BLaER1 treated with 17β-estradiol and CSF1 and Interleukin-3, amounts not matched to agents 10 nM and 100 nM (cell line): ENCODE measurements at regions not wholly inside any gene's neighbourhood (a gene's known extent, or its start where the extent isn't known, plus 50 kb on each side); places are given as distances from the start of the nearest gene placed in this dataset.

Experiments
- H3K27ac ChIP-seq, 11 experiments: shearing (Covaris generic); formaldehyde crosslinking; 2 replicates each; pipeline ENCODE4 v1.8.1; 2022
- H3K27me3 ChIP-seq, 11 experiments: shearing (Covaris generic); formaldehyde crosslinking; 2 replicates each; pipeline ENCODE4 v1.8.1; 2022
- H3K36me3 ChIP-seq, 11 experiments: shearing (Covaris generic); formaldehyde crosslinking; 2 replicates each; pipeline ENCODE4 v1.8.1; 2022
- H3K4me1 ChIP-seq, 10 experiments: shearing (Covaris generic); formaldehyde crosslinking; 2 replicates each; pipeline ENCODE4 v1.8.1; 2022
- H3K4me2 ChIP-seq, 11 experiments: shearing (Covaris generic); formaldehyde crosslinking; 2 replicates each; pipeline ENCODE4 v1.8.1; 2022
- H3K4me3 ChIP-seq, 10 experiments: shearing (Covaris generic); formaldehyde crosslinking; 2 replicates each; pipeline ENCODE4 v1.8.1; 2022
- H3K9ac ChIP-seq, 11 experiments: shearing (Covaris generic); formaldehyde crosslinking; 2 replicates each; pipeline ENCODE4 v1.8.1; 2022
- H3K9me3 ChIP-seq, 11 experiments: shearing (Covaris generic); formaldehyde crosslinking; replicated peaks in 1 of 11; 2 replicates each; pipeline ENCODE4 v1.8.1; 2022
- H4K20me1 ChIP-seq, 11 experiments: shearing (Covaris generic); formaldehyde crosslinking; 2 replicates each; pipeline ENCODE4 v1.8.1; 2022
- Cebpa-rat ChIP-seq, 11 experiments: shearing (Covaris generic); IDR thresholded peaks; 2 replicates each; pipeline ENCODE4 v1.8.1; 2022

- peaks cover 0 to 33% (median 0%) of the 10 kb centered on the region in 10 experiments; a peak in 5 of 20 replicates for H3K4me1 ChIP-seq
- H3K27ac ChIP-seq, result peak overlapping the region in 3 of 11 experiments; percentile 19 to 67 (median 46); a peak in 5 of 22 replicates
- no peaks in the 10 kb centered on the region for H4K20me1 ChIP-seq
- no peaks in the 10 kb centered on the region for H3K36me3 ChIP-seq
- H3K4me2 ChIP-seq, result peak overlapping the region in 3 of 11 experiments; percentile 9 to 64 (median 47); a peak in 4 of 22 replicates
- peak overlapping the region in 1 of 11 experiments; percentile 38; a peak in 1 of 22 replicates for H3K9ac ChIP-seq
- TF ChIP-seq Cebpa-rat (IDR thresholded peaks at IDR 0.05), result no peak
- no peaks in the 10 kb centered on the region for H3K9me3 ChIP-seq
- no peak overlapping the region for H3K4me3 ChIP-seq
- no peaks in the 10 kb centered on the region for H3K27me3 ChIP-seq
Observed at GRCh38 chr2:150689590-150689989, 202.1 kb upstream of the RND3 start.

GRCh38 chr2:150688016-150688415 is 200.5 kb upstream of the RND3 start:
- H3K4me2 ChIP-seq, result peak overlapping the region in 1 of 11 experiments; percentile 23; a peak in 1 of 22 replicates
- no peaks in the 10 kb centered on the region; a peak in 1 of 22 replicates for H3K9me3 ChIP-seq
- H4K20me1 ChIP-seq, result no peaks in the 10 kb centered on the region
- H3K27me3 ChIP-seq, result no peaks in the 10 kb centered on the region
- H3K36me3 ChIP-seq, result no peaks in the 10 kb centered on the region
- no peak overlapping the region for H3K9ac ChIP-seq
- no peak for TF ChIP-seq Cebpa-rat (IDR thresholded peaks at IDR 0.05)
- no peak overlapping the region for H3K27ac ChIP-seq
- H3K4me3 ChIP-seq, result no peak overlapping the region
- peaks cover 0 to 35% (median 0%) of the 10 kb centered on the region in 10 experiments; a peak in 5 of 20 replicates for H3K4me1 ChIP-seq

GRCh38 chr2:150686391-150686790 is 198.9 kb upstream of the RND3 start:
- no peak overlapping the region for H3K4me3 ChIP-seq
- H3K27me3 ChIP-seq, result no peaks in the 10 kb centered on the region
- TF ChIP-seq Cebpa-rat (IDR thresholded peaks at IDR 0.05), result no peak
- no peaks in the 10 kb centered on the region; a peak in 1 of 22 replicates for H3K9me3 ChIP-seq
- H3K4me2 ChIP-seq, result no peak overlapping the region
- H3K36me3 ChIP-seq, result no peaks in the 10 kb centered on the region
- H4K20me1 ChIP-seq, result no peaks in the 10 kb centered on the region
- no peak overlapping the region for H3K9ac ChIP-seq
- H3K27ac ChIP-seq, result no peak overlapping the region
- peaks cover 0 to 50% (median 0%) of the 10 kb centered on the region in 10 experiments; a peak in 7 of 20 replicates for H3K4me1 ChIP-seq

GRCh38 chr2:150681120-150681804 is 193.8 kb upstream of the RND3 start:
- Histone ChIP-seq H3K36me3 (no peaks in the 10 kb centered on the region), H3K4me1 (peaks cover 0 to 61% (median 0%) of the 10 kb centered on the region in 10 experiments; a peak in 7 of 20 replicates), H4K20me1 (no peaks in the 10 kb centered on the region), H3K27me3 (no peaks in the 10 kb centered on the region), H3K4me3 (no peak overlapping the region; a peak in 1 of 20 replicates), H3K9ac (peak overlapping the region in 3 of 11 experiments; percentile 67 to 78 (median 72); a peak in 6 of 22 replicates), H3K4me2 (peak overlapping the region in 3 of 11 experiments; percentile 13 to 71 (median 61); a peak in 6 of 22 replicates), H3K9me3 (no peaks in the 10 kb centered on the region; a peak in 1 of 22 replicates), H3K27ac (peak overlapping the region in 5 of 11 experiments; percentile 39 to 96 (median 90); a peak in 9 of 22 replicates)
- TF ChIP-seq Cebpa-rat (IDR thresholded peaks at IDR 0.05), result peak in 3 of 11 experiments; percentile 25 to 46 (median 38); a peak in 2 of 22 replicates

GRCh38 chr2:150679456-150680120 is 192.1 kb upstream of the RND3 start:
- Histone ChIP-seq H3K4me1 (peaks cover 0 to 61% (median 0%) of the 10 kb centered on the region in 10 experiments; a peak in 7 of 20 replicates), H3K27me3 (no peaks in the 10 kb centered on the region), H3K27ac (peak overlapping the region in 2 of 11 experiments; percentile 90 to 96; a peak in 5 of 22 replicates), H3K9me3 (no peaks in the 10 kb centered on the region; a peak in 1 of 22 replicates), H3K9ac (no peak overlapping the region), H3K36me3 (no peaks in the 10 kb centered on the region), H3K4me2 (peak overlapping the region in 2 of 11 experiments; percentile 59 to 71; a peak in 3 of 22 replicates), H4K20me1 (no peaks in the 10 kb centered on the region), H3K4me3 (no peak overlapping the region)
- no peak for TF ChIP-seq Cebpa-rat (IDR thresholded peaks at IDR 0.05)

GRCh38 chr2:150677551-150677950 is 190.1 kb upstream of the RND3 start:
- no peak for TF ChIP-seq Cebpa-rat (IDR thresholded peaks at IDR 0.05)
- no peaks in the 10 kb centered on the region for H3K36me3 ChIP-seq
- no peak overlapping the region for H3K4me3 ChIP-seq
- no peak overlapping the region for H3K9ac ChIP-seq
- H3K9me3 ChIP-seq, result no peaks in the 10 kb centered on the region
- H3K27ac ChIP-seq, result peak overlapping the region in 1 of 11 experiments; percentile 18; a peak in 1 of 22 replicates
- no peaks in the 10 kb centered on the region for H3K27me3 ChIP-seq
- no peaks in the 10 kb centered on the region for H4K20me1 ChIP-seq
- H3K4me2 ChIP-seq, result peak overlapping the region in 2 of 11 experiments; percentile 20 to 43; a peak in 3 of 22 replicates
- H3K4me1 ChIP-seq, result peaks cover 0 to 51% (median 0%) of the 10 kb centered on the region in 10 experiments; a peak in 7 of 20 replicates

DNA sequence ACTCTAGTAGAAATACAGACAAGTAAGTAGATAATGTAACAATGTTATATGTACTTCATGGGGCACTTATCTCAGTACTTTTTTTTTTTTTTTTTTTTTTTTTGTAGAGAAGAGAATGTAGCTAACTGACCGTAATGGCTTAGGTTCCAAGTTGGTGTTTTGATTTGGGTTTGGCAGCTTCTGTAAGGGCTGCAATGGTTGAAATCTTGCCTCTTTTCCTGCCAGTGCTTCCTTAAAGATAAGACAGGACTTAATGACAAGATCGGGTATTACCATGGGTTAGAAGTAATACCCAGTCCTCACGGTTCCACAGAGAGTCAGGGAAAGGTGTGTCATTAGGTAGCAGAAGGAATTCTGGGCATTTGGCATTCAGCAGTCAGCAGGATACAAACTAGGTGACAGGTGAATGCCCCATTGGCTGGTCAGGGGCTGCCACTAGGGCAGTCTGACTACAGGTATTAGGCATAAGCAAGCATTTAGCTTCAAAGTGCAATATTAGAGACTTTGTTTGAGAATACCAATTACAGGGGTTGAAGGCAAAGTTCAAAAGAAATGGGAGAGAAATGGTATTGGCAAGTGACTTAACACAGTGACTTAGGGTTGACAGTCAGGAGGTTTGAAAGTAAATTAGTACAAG is 189.4 kb upstream of the RND3 start:
- Histone ChIP-seq H3K9me3 (no peaks in the 10 kb centered on the region), H3K4me2 (no peak overlapping the region), H3K4me1 (peaks cover 0 to 44% (median 0%) of the 10 kb centered on the region in 10 experiments; a peak in 7 of 20 replicates), H3K9ac (no peak overlapping the region), H3K27me3 (no peaks in the 10 kb centered on the region), H3K36me3 (no peaks in the 10 kb centered on the region), H3K27ac (no peak overlapping the region), H4K20me1 (no peaks in the 10 kb centered on the region), H3K4me3 (no peak overlapping the region)
- no peak for TF ChIP-seq Cebpa-rat (IDR thresholded peaks at IDR 0.05)

DNA sequence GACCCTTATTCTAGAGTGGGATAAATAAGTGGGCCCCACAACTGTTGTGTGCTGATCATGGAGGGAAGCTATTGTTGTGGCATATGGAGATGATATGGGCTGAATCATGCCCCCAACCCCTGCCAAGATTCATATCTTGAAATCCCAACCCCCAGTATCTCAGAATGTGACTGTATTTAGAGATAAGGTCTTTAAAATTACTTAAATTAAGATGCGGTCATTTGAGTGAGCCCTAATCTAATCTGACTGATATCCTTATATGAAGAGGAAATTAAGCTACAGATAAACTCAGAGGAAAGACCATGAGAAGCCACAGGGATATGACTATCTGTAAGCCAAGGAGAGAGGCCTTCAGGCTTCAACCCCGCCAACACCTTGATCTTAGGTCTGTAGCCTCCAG is 188.3 kb upstream of the RND3 start:
- Histone ChIP-seq H3K4me2 (no peak overlapping the region), H3K36me3 (no peaks in the 10 kb centered on the region), H3K9me3 (no peaks in the 10 kb centered on the region), H4K20me1 (no peaks in the 10 kb centered on the region), H3K27me3 (no peaks in the 10 kb centered on the region), H3K9ac (no peak overlapping the region), H3K4me3 (no peak overlapping the region), H3K4me1 (peaks cover 0 to 35% (median 0%) of the 10 kb centered on the region in 10 experiments; a peak in 6 of 20 replicates), H3K27ac (no peak overlapping the region)
- no peak for TF ChIP-seq Cebpa-rat (IDR thresholded peaks at IDR 0.05)

DNA sequence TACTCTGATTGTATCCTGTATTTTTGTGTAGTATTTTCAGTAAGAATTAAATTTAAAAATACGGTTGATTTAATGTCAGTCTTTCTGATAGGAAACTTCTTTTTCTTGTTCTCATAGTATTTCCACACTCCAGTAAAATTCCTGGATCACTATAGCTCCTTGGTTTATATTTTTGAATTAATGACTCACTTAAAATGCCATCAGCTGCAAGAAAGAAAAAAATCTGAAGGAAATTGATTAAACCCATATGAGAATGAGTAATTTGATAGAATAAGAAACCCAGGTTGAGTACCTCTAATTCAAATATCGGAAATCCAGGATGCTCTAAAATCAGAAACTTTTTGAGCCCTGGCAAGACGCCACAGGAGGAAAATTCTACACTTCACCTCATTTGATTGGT is 186.8 kb upstream of the RND3 start:
- H4K20me1 ChIP-seq, result no peaks in the 10 kb centered on the region
- H3K4me3 ChIP-seq, result no peak overlapping the region
- H3K36me3 ChIP-seq, result no peaks in the 10 kb centered on the region
- H3K27ac ChIP-seq, result no peak overlapping the region
- TF ChIP-seq Cebpa-rat (IDR thresholded peaks at IDR 0.05), result no peak
- H3K4me2 ChIP-seq, result no peak overlapping the region
- no peak overlapping the region for H3K9ac ChIP-seq
- no peaks in the 10 kb centered on the region for H3K27me3 ChIP-seq
- no peaks in the 10 kb centered on the region for H3K9me3 ChIP-seq
- H3K4me1 ChIP-seq, result peaks cover 0 to 20% (median 0%) of the 10 kb centered on the region in 10 experiments; a peak in 3 of 20 replicates
